ENCODE measurements at regions not wholly inside any gene's neighbourhood (a gene's known extent, or its start where the extent isn't known, plus 50 kb on each side); places are given as distances from the start of the nearest gene placed in this dataset.
A peak's percentile ranks its signal among the peaks of the same experiment; 100 is the strongest.

GRCh38 chr2:48250943-48251342, 63.5 kb upstream of the FOXN2 start:
- Histone ChIP-seq H3K27ac (no peak overlapping the region), H3K9me3 (ENCODE audit: low read depth) (no peaks in the 10 kb centered on the region), H3K9ac (no peak overlapping the region), H3K27me3 (replicated peaks; ENCODE audit: insufficient read depth) (no peaks in the 10 kb centered on the region), H3K4me2 (ENCODE audit: unreplicated experiment) (no peak overlapping the region), H3K36me3 (ENCODE audit: low read depth) (no peaks in the 10 kb centered on the region), H3K9me2 (ENCODE audit: insufficient read depth) (no peaks in the 10 kb centered on the region), H3F3A (ENCODE audit: insufficient read depth) (peaks cover 17% of the 10 kb centered on the region), H3K79me2 (ENCODE audit: insufficient read depth) (no peaks in the 10 kb centered on the region), H2AFZ (no peak overlapping the region), H4K20me1 (ENCODE audit: insufficient read depth) (no peaks in the 10 kb centered on the region), H3K4me3 (no peak overlapping the region), H3K4me1 (ENCODE audit: insufficient read depth) (peaks cover 34% of the 10 kb centered on the region)
- WGBS, 2 experiments (ENCODE audit: low coverage in 1 of 2, low lambda C conversion rate in 2 of 2, missing lambda C conversion rate in 2 of 2), result 93 to 94% methylated on average over 3 of the region's 3 CpGs
- TF ChIP-seq EZH2 (IDR thresholded peaks at IDR 0.05; ENCODE audit: insufficient read depth, poor library complexity, severe bottlenecking), result no peak
- no peak for TF ChIP-seq EZH2phosphoT487 (IDR thresholded peaks at IDR 0.05; ENCODE audit: insufficient read depth, low read depth)
- in situ Hi-C loops (cut with MboI), result no loop called here
- peak; percentile 25 for DNase-seq

GRCh38 chr2:48251437-48252148, 62.9 kb upstream of the FOXN2 start:
- H3K4me3 ChIP-seq, result no peak overlapping the region
- no peaks in the 10 kb centered on the region for H3K36me3 ChIP-seq (ENCODE audit: low read depth)
- in situ Hi-C loops (cut with MboI), result no loop called here
- H3K9me3 ChIP-seq (ENCODE audit: low read depth), result no peaks in the 10 kb centered on the region
- WGBS, 2 experiments (ENCODE audit: low coverage in 1 of 2, low lambda C conversion rate in 2 of 2, missing lambda C conversion rate in 2 of 2), result 94 to 99% methylated on average over 3 of the region's 3 CpGs
- TF ChIP-seq EZH2 (IDR thresholded peaks at IDR 0.05; ENCODE audit: insufficient read depth, poor library complexity, severe bottlenecking), result no peak
- no peak for TF ChIP-seq EZH2phosphoT487 (IDR thresholded peaks at IDR 0.05; ENCODE audit: insufficient read depth, low read depth)
- H3K4me1 ChIP-seq (ENCODE audit: insufficient read depth), result peaks cover 34% of the 10 kb centered on the region
- no peak for DNase-seq
- no peaks in the 10 kb centered on the region for H3K79me2 ChIP-seq (ENCODE audit: insufficient read depth)
- H3K9me2 ChIP-seq (ENCODE audit: insufficient read depth), result no peaks in the 10 kb centered on the region
- no peak overlapping the region for H3K9ac ChIP-seq
- no peak overlapping the region for H3K4me2 ChIP-seq (ENCODE audit: unreplicated experiment)
- H3K27me3 ChIP-seq (replicated peaks; ENCODE audit: insufficient read depth), result no peaks in the 10 kb centered on the region
- H3F3A ChIP-seq (ENCODE audit: insufficient read depth), result peaks cover 17% of the 10 kb centered on the region
- H3K27ac ChIP-seq, result no peak overlapping the region
- H2AFZ ChIP-seq, result no peak overlapping the region
- no peaks in the 10 kb centered on the region for H4K20me1 ChIP-seq (ENCODE audit: insufficient read depth)

- in situ Hi-C loops (cut with MboI), result no loop called here
Observed at GRCh38 chr2:48253301-48253700, 61.2 kb upstream of the FOXN2 start.

GRCh38 chr2:48254839-48255238, 59.6 kb upstream of the FOXN2 start:
- no peak for TF ChIP-seq EZH2 (IDR thresholded peaks at IDR 0.05; ENCODE audit: insufficient read depth, poor library complexity, severe bottlenecking)
- no peak for TF ChIP-seq EZH2phosphoT487 (IDR thresholded peaks at IDR 0.05; ENCODE audit: insufficient read depth, low read depth)
- H3K9ac ChIP-seq, result no peak overlapping the region

More at GRCh38 chr2:48253301-48253700, 61.2 kb upstream of the FOXN2 start:
- Histone ChIP-seq H3K9me2 (ENCODE audit: insufficient read depth) (no peaks in the 10 kb centered on the region), H3K27ac (no peak overlapping the region), H3K4me3 (no peak overlapping the region), H3K9me3 (ENCODE audit: low read depth) (no peaks in the 10 kb centered on the region), H4K20me1 (ENCODE audit: insufficient read depth) (no peaks in the 10 kb centered on the region), H3K9ac (no peak overlapping the region), H3K36me3 (ENCODE audit: low read depth) (no peaks in the 10 kb centered on the region), H3K79me2 (ENCODE audit: insufficient read depth) (no peaks in the 10 kb centered on the region), H2AFZ (no peak overlapping the region), H3K4me2 (ENCODE audit: unreplicated experiment) (no peak overlapping the region), H3F3A (ENCODE audit: insufficient read depth) (peaks cover 17% of the 10 kb centered on the region), H3K27me3 (replicated peaks; ENCODE audit: insufficient read depth) (no peaks in the 10 kb centered on the region), H3K4me1 (ENCODE audit: insufficient read depth) (peaks cover 20% of the 10 kb centered on the region)
- no peak for TF ChIP-seq EZH2 (IDR thresholded peaks at IDR 0.05; ENCODE audit: insufficient read depth, poor library complexity, severe bottlenecking)
- WGBS, 2 experiments (ENCODE audit: low coverage in 1 of 2, low lambda C conversion rate in 2 of 2, missing lambda C conversion rate in 2 of 2), result 96 to 100% methylated on average over 1 of the region's 1 CpG
- no peak for DNase-seq

More at GRCh38 chr2:48254839-48255238, 59.6 kb upstream of the FOXN2 start:
- no peak overlapping the region for H3K4me3 ChIP-seq
- in situ Hi-C loops (cut with MboI), result no loop called here
- H2AFZ ChIP-seq, result no peak overlapping the region
- H3K79me2 ChIP-seq (ENCODE audit: insufficient read depth), result no peaks in the 10 kb centered on the region
- H3K36me3 ChIP-seq (ENCODE audit: low read depth), result no peaks in the 10 kb centered on the region
- peaks cover 6% of the 10 kb centered on the region for H3K4me1 ChIP-seq (ENCODE audit: insufficient read depth)
- H3K4me2 ChIP-seq (ENCODE audit: unreplicated experiment), result no peak overlapping the region
- DNase-seq, result no peak
- 0 out of 2 replicates have a peak, but pooled peaks cover 4% of the 10 kb centered on the region for H3F3A ChIP-seq (ENCODE audit: insufficient read depth)
- H3K27me3 ChIP-seq (replicated peaks; ENCODE audit: insufficient read depth), result no peaks in the 10 kb centered on the region
- no peaks in the 10 kb centered on the region for H4K20me1 ChIP-seq (ENCODE audit: insufficient read depth)
- H3K9me3 ChIP-seq (ENCODE audit: low read depth), result no peaks in the 10 kb centered on the region
- no peak overlapping the region for H3K27ac ChIP-seq
- WGBS, 2 experiments (ENCODE audit: low coverage in 1 of 2, low lambda C conversion rate in 2 of 2, missing lambda C conversion rate in 2 of 2), result 33 to 58% methylated on average over 1 of the region's 1 CpG
- H3K9me2 ChIP-seq (ENCODE audit: insufficient read depth), result no peaks in the 10 kb centered on the region

Measured in GM23248 (cell line).